Superior temporal gyrus (tissue), 1 donor: ENCODE measurements at regions not wholly inside any gene's neighbourhood (a gene's known extent, or its start where the extent isn't known, plus 50 kb on each side); places are given as distances from the start of the nearest gene placed in this dataset.

ENCODE experiments used
- DNase-seq: peaks from one replicate; pipeline ENCODE4 v3.0.0-alpha.2; 2016; ENCODE audit errors: extremely low spot score

DNA sequence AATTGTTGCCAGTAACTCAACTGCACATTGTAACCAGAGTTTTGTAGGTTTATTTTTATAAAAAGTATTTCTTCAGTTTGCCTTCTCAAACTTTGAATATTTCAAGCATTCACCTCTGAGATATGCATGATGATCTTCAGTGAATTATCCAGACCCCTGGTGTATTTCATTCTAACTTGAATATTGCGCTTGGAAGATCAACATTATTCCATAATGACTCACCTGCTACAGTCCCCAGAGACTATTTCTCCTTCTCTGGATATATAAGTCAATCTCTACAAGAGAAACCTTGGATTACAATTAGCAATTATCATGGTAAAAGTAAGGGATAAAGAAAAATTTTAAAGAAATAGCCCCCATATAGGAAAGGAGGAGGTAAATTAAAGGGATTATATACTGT, 1041.0 kb downstream of the TLE1 start:
- DNase-seq, result no peak

DNA sequence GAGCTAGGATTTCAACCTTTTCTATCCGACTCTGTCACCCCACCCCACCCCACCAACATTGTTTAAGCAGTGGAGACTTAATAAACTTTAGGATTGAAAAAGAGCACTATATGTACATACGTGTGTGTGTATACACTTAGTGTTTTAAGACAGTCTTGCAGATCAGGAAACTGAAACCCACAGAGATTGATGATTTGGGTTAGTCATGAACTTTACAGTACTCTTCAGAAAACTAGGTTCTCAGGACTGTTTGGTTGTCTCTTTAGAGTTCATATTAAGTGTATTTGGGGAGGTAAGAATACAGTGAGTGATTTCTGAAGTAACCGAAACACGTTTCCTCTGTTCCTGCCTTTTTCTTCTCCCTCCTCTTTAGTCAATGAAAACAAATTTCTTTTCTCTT, 1043.1 kb downstream of the TLE1 start:
- no peak for DNase-seq

GRCh38 chr9:80644044-80644443, 1045.3 kb downstream of the TLE1 start:
- DNase-seq, result no peak

DNA sequence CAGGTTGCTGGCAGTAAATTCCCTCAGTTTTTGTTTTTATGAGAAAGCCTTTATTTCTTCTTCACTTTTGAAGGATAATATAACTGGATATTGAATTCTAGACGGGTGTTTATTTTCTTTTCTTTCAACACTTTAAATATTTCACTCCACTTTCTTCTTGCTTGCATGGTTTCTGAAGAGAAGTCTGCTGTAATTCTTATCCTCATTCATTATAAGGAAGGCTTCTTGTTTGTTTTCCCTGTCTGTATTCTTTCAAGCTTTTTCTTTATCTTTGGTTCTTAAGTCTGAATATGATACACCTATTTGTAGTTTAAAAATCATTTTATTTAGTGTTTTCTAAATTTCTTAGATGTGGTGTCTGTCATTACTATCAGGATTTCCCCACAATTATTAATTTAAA, 1054.3 kb downstream of the TLE1 start:
- DNase-seq, result no peak

DNA sequence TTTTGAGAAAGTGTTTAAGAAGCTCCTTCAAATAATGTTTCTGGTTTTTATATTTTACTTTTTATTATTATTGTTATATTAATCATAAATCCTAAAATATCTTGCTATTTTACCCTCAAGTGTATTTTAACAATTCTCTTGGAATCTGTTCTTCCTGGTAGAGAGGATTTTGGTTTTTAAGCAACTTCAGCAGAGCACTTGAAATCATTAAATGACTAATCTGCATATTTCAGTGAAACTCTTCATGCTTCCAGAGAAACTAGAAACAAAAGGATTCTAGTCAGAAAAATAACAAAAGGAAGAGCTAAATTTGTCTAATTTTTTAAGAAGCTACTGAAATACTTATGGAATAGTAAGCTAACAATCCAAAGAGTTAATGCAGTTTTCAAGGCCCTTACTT, 1057.3 kb downstream of the TLE1 start:
- DNase-seq, result no peak

DNA sequence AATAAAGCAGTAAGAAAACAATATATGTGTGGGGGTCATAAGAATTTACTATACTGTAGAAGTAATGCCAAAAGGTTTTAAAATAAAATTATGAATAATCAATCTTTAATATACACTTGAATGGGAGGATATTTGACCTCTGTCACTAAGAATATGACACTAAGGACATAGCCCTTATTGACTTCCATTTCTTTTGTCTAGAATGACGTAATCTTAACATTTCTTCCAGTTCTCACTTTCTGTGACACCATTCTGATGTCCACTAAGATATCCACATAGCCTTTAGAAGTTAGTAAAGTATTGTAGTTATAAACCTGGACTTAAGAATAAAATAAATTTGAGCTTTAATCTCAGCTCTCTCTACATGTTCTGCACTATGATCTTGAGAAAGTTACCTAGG, 1050.7 kb downstream of the TLE4 start:
- no peak for DNase-seq

DNA sequence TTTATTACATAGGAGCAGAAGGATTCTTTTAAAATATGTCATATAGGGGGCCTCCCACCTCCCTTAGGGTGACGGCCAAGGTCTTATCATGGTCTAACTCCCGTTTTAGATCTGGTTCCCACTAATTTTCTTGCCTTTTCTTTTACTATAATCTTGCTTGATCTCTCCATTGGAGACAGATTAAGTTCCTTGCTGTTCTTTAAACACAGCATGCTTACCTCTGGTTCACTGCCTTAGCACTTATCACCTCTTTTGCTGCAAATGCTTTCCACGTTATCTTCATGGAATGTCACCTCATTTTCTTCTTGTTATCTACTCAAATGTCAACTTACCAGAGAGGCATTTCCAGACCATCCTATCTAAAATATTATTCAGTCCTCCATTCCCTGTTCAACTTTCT, 1047.6 kb downstream of the TLE4 start:
- no peak for DNase-seq

DNA sequence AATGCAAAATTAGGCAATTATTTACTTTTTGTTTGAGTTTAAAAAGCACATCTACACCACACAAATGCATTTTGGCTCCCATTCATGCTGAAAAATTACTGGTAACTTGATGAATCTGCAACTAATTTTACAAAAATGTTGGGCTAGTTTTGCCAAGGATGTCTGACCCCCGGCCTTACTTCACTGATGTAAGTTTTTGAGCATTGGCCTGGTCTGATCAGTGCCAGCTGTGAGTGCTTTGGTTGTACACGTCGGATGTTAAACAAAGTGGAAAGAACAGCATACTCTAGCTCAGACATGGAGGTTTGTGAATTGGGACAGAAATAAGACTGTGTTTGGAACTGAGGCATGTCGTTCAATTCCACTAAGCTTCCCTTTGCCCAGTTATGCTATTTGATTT, 1044.2 kb downstream of the TLE4 start:
- no peak for DNase-seq

DNA sequence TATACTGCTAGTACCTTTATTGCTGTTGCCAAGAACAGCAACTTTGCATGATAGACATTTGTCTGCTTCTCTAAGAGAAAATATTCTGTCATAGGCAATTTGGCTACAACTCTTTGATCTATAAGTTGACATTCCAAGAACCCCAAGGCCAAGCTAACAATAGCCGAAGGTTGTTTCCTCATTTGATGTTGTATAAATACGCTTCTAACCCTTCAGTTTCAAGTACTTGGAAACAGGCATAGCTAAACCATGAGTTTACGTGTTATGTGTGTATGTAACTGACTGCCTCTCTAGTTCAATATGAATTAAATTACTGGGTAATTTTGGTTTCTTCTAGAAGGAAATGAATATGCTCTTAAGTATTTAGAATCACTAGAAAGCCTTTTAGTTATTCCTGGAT, 1034.0 kb downstream of the TLE4 start:
- DNase-seq, result no peak

- peak; percentile 56 for DNase-seq
Measured at GRCh38 chr9:80605129-80605528, 1033.4 kb downstream of the TLE4 start.

GRCh38 chr9:80602291-80602690, 1030.5 kb downstream of the TLE4 start:
- DNase-seq, result no peak

DNA sequence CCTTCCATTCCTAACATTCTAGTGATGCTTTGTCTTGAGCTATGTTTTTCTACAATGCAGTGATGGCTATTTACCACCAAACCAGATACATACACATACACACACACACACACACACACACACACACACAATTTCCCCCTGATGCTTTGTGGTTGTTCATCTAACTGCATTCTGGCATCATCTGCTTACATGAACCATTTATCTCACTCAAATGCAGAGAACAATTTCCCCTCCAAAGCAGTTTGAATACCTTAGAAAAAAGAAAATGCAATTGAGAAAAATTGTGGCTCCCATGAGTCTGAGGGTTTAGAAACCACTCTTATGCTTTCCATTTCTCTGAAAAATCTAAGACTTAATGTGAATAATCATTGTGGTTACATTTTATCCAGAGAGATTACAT, 1024.8 kb downstream of the TLE4 start:
- no peak for DNase-seq

DNA sequence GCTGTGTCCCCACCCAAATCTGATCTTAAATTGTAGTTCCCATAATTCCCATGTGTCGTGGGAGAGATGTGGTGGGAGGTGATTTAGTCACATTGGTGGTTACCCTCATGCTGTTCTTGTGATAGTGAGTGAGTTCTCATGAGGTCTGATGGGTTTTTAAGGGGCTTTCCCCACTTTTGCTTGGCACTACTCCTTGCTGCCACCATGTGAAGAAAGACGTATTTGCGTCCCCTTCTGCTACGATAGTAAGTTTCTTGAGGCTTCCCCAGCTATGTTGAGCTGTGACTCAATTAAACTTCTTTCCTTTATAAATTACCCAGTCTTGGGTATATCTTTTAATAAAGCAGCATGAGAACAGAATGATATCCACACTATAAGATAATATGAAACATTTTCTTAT, 1023.4 kb downstream of the TLE4 start:
- DNase-seq, result no peak

- DNase-seq, result peak; percentile 64
Measured at GRCh38 chr9:80592413-80592812, 1020.6 kb downstream of the TLE4 start.

DNA sequence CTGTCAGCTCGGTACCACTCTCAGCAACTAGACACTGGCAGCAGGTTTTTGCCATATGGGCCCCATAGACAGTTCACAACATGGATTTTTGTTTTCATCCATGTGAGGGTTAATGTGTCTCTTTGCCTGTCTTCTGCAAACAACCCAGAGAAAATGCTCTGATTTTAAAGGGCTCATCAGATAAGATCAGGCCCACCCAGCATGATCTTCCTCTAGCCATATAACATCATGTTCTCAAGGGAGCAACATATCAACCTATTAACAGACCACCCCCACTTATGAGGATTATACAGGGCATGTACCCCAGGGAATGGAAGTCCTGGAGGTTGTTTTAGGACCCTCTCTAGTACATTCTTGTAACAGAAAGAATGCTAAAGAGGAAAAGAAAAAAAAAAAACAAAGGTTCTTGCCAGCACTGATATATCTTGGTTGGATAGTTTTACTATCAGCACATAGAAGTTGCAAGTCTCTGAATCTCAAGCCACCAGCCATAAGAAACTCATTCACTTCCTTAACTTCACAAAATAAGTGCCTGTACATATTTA, 1015.1 kb downstream of the TLE4 start:
- DNase-seq, result no peak

DNA sequence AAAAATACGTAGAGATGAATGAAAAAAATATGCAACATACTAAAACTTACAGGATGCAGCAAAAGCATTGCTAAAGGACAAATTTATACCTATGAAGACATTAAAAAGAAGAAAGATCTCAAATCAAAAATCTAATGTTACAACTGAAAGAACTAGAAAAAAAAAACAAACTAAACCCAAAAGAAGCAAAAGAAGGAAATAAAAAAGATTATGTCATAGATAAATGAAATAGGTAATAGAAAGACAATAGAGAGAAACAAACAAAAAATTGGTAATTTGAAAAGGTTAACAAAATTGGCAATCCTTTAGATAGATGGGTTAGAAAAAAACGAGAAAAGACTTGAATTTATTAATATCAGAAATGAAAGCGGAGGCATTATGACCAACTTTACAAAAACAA, 1000.2 kb downstream of the TLE4 start:
- DNase-seq, result no peak

GRCh38 chr9:80569236-80569635, 997.5 kb downstream of the TLE4 start:
- DNase-seq, result no peak

DNA sequence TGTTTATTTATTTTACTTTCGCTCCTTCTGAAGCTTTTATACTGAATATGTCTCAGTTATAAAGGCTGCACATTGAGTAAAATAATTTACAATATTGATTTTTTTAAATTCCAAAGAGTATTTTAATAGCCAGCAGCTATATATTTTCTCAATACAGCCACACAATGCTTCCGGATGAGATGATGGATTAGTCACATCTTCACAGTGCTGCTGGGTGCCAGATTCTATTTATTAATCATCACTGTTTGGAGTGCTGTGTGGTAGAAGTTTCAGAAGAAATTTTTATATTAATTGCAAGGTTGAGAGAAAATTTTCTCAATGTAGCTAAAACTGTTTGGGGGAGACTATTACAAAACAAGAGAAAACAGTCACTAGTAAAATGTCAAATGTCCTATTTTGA, 989.8 kb downstream of the TLE4 start:
- DNase-seq, result no peak

GRCh38 chr9:80560976-80561375, 989.2 kb downstream of the TLE4 start:
- no peak for DNase-seq

DNA sequence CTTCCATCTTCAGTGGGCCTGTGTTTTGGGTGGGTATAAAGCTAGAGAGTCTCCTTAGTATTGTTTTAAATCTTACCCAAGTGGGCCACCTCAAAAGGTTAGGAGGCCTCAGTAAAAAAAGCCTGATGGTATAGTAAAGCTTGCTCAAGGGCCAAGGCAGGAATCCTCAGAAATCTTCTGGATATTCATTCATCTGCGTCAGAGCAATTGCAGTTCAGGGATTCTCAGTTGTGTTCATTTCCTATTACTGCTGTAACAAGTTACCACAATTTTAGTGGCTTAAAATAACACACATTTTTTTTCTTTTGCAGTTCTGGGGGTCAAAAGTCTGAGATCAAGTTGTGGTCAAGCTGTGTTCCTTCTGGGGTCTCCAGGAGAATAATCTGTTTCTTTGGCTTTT, 985.5 kb downstream of the TLE4 start:
- no peak for DNase-seq

DNA sequence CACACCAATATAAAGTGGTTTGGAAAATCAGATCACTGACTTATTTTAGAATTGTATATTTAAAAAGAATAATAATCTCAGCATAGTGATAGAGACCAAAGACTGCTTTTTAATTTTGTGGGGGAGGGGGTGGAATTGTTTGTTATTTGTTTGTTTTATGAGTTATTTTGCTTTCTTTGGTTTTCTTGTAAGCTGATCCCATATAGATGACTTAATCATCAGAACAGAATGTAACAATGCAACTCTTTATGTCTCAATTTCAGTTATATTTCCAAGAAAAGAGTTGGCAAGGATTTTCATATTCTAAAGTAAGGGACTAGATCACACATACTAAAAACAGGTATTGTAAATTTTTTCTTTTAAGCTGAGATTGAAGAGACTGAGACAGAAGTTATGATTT, 984.9 kb downstream of the TLE4 start:
- no peak for DNase-seq

DNA sequence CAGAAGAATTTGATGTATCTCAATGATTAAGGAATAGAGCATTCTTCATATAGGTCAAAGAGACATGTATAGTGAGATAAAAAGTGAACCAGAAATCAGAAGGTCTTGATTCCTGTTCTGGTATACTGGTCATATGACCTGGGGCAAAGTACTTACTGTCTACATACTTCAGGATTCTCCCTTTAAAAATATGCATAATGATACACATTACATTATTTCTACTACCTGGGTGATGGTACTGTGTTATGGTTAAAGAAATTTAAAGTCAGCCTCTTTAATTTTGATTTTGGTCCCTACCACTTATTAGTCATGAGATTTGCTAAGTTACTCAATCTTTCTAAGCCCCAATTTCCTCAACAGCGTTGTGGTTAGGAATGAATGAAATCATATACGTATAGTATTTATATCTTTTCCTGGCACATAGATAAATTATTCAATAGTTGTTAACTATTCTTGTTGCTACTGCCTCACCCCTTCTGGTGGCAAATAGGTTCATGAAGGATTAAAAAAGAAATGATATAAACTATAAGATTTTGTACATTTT, 984.1 kb downstream of the TLE4 start:
- no peak for DNase-seq

GRCh38 chr9:80554856-80555255, 983.1 kb downstream of the TLE4 start:
- DNase-seq, result no peak

DNA sequence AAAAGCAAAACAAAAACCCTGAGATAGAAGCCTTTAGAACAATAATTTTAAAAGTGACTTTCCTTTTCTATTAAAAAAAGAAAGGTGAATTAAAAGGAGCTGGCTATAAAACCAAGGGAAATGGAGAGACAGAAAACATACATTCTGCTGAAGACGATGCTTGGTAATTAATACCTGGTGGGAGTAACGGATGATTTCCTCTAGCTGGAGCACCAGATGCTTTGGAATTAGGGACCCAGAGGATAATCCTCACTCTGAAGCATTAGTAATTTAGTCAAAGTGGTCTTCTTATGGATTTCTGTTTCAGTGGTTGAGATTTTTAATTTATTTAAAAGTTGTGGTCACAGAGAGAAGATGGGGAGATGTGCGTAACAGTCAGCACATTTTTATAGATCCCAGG, 982.5 kb downstream of the TLE4 start:
- DNase-seq, result no peak
